ENCODE measurements at regions not wholly inside any gene's neighbourhood (a gene's known extent, or its start where the extent isn't known, plus 50 kb on each side); places are given as distances from the start of the nearest gene placed in this dataset.

DNA sequence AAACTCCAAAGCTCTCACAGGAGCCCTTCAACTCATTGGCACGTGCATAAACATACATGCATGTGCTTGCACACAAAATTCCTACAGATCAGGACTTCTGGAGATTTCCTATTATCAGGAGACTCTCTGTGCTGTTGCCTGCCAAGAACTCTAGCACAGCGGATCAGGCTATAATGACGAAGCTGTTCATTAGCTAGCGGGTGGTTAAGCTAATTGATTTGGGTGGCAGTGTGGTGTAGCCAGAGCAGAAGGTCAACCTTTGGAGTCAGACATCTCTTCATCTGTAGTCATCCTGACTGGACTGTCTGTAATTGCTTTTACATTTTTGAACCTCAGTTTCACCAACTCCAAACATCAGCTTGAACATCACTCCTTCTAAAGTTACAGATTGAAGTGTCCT, 69.0 kb downstream of the KIF2B start:
- no peak for DNase-seq (ENCODE audit: low spot score)

DNA sequence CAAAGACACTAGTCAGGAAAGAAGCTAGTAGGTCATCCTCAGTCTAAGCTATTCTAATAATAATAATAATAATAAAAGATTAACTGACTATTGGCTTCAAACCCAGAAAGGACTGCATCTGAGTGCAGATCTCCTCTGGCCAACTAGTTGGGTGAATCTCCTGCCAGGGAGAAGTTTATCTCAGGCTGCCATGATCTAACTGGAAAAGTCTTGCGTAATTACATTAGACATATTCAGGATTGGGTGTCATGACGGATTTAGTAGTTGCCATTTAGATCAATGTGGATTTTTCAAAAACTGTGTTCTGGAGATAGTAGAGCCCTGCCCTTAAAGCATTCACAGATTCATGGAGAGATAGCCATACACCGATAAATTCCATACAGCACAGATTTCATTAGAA, 69.5 kb downstream of the KIF2B start:
- DNase-seq (ENCODE audit: low spot score): no peak

DNA sequence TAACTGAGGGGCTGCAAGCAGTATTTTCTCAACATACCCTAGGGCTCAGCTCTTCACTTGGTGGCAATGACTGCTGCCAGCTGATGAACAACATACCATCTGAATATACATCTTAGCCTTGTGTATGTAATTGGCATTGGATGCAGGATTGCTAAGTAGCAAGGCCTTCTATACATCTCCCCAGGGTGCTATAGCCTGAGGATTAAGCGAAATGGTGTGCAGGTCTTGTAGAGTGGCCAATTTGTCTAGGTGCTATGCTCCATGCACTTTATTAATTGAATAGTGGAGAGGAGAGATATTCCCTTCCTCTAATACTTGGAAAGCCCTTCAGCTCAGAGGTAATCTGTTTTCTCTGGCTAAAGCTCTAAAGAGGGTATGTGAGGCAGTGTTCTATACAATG, 71.9 kb downstream of the KIF2B start:
- no peak for DNase-seq (ENCODE audit: low spot score)

DNA sequence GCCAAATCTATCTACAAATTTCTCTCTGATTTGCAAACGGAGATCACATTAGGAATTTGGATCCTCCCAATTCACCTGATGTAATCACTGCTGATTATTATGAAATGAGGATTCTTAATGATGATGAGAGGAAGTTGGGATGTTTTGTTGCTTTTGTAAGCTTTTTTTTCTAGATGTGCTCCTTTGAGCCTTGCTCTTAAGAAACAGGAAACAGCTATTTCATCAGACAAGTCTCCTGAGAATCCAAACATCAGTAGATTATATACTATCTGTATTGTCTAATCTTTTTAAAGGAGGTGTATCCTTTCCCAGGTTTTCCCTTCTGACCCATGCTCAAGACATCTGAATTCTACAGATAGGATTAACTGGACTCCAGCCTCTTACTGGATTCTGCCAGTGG, 73.3 kb downstream of the KIF2B start:
- no peak for DNase-seq (ENCODE audit: low spot score)

DNA sequence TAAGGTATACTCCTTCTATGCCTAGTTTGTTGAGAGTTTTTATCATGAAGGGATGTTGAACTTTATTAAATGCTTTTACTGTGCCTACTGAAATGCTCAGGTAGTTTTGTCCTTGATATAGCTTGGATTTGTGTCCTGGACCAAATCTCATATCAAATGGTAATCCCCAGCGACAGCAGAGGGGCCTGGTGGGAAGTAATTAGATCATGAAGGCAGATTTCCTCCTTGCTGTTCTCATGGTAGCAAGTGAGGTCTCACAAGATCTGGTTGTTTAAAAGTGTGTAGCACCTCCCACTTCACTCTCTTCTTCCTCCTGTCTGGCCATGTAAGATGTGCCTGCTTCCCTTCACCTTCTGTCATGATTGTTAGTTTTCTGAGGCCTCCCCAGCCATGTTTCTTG, 78.2 kb downstream of the KIF2B start:
- no peak for DNase-seq (ENCODE audit: low spot score)

DNA sequence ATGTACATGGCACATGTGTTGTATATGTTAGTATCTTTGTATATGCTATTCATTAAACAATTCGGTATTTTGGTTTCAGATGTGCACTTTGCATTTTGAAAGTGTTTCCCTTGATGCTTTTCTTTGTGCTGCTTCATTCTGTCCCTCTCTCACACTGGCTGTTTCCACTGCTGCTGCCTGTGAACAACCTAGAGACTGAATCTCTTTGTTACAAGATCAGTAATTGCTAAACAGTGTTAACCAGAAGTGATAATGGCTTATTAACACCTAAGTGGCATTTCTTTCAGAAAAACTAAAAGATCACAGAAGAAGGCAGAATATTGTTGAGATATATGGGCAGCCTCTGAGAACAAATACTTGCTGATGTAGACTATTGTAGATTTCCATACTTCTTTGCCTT, 84.7 kb downstream of the KIF2B start:
- no peak for DNase-seq (ENCODE audit: low spot score)

DNA sequence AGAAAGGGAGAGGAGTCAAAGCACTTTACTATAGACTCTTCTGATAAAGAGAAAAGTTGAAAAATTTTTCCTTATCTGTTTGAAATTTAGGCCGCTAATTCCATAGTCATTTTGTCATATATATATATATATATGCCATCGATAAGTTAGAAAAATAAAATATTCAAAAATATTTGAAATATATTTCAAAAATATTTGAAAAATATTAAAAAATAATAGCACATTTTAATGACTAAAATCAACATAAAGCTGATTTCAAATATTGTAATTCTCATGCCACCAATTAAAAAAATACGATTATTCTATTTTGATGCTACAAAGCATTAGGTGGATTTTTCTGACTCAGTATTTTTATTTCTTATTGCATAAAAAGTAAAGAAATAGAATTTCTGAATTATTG, 87.1 kb downstream of the KIF2B start:
- no peak for DNase-seq (ENCODE audit: low spot score)

DNA sequence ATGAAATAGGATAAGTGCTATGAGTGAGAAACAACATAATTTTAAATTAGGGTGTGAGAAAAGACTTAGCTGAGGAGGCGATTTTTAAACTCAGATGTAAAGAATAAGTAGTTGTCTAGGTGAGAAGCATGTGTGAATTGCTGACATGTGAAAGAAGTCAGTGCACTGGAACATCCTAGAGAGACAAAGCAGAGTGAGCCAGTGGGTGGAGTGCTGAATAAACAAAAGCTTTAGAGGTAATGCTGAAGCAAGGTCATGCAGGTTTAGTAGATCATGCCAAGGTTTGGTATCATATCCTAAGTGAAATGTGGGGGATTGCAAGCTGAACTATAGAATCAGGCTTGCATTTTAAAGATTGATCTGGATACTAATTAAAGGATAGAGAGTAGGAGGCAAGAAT, 89.4 kb downstream of the KIF2B start:
- DNase-seq (ENCODE audit: low spot score): no peak

DNA sequence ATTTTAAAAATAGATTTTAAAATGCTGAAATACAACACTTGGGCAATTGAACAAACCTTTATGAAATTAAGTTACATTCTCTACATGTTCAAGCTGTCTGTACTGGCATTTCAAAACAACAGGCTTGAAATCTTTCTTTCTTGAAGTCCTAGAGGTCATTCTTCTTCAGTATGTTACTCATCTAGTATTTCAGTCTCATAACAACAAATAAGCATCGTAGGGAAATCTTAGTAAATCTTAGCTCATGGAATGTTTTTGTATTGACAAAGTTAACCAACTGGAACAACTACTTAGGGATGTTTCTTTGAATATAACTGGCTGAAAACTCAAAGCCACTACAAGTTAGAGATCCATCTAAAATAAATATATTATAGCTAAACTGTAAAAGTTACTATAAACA, 96.6 kb downstream of the KIF2B start:
- DNase-seq (ENCODE audit: low spot score): no peak

DNA sequence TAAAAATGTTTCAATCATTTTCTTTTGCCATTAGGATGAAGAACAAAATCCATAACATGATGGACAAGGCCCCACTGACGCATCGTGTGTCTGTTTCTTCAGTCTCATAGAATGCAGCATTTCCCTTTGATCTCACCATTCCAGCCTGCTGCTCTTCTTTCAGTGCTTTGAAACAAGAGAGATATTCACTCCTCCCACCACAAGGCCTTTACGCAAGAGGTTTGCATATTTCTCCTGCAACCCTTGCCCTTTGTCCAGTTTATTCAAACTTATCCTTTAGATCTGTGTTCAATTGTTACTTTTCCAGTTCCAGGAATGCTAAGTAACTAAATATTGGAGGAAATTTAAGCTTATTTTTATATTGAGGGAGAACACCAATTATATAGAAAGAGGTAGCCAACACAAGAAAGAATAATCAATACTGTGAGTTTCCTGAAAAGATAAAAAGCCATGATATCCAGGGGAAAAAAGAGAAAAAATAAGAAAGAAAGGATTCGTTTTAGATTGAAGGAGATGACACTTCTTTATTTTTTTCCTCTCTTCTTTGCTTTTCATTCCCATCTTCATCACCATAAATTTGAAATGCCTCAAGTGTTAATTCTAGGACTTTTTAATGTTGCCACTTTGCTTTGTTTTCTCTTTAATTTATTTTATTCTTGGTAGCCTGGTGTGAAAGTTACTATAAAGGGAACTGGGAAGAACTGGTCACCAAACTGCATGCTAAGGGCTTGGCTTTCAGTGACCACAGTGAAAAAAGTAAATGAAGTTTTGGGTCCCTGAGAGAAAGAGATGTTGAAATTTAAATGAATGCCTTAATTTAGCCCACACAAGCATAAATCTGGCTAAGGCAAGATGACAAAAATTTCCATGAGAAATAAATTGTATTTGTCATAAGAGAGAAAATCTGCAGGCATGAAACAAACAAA, 102.1 kb downstream of the KIF2B start:
- peak; percentile 5 for DNase-seq (ENCODE audit: low spot score)

DNA sequence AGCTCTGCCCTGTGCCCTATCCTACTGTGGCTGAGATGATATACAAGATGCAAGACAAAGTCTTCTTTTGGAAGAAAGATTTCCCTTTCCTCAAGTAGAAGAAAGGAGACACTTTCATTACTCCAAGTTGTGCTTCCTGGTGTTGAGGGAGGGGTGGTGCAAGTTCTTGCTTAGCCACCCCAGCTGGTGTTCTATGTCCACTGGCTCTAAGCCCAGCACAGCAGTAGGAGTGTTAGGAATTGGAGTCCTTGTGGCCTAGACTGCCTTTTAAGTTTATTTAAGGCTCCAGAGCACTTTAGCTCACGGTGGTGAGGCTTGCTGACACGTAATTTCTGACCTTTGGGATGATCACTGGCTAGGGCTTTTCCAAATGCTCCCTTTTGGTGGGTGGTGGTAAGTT, 109.7 kb downstream of the KIF2B start:
- no peak for DNase-seq (ENCODE audit: low spot score)

DNA sequence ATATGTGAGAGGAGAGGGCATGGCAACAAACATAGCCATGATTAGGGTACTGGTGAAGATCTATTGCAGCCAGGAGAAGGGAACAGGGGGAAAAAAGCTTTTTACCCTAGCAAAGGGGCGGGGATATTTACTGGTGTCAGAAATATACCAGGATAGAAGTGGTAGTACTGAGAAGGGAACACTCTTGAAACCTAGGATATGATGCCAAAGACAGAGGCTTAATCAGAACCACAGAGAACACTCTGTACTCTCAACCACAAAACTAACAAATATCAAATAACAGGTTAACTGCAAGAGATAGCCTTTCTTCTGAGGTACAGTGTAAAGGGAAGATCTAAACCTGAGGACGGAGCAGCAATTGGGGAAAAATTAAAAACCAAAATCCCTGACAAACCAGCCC, 112.2 kb downstream of the KIF2B start:
- DNase-seq (ENCODE audit: low spot score): no peak

DNA sequence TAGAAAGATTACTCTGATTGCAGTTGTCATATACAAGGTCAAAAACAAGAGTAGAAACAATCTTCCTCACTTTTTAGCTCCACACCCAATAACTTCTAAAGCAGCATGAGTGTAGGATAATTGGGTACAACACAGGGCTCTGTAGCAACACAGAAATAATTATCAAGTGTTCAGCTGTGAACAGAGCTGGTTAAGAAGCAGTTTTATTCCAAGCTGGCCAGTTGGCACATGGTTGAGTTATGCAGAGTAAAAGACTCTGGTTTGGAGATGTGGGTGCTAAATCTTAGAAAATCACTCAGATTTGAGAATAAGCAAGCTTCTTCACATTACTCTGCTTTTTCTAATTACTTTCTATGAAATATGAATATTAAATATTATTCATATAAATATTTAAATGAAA, 118.5 kb downstream of the KIF2B start:
- no peak for DNase-seq (ENCODE audit: low spot score)

DNA sequence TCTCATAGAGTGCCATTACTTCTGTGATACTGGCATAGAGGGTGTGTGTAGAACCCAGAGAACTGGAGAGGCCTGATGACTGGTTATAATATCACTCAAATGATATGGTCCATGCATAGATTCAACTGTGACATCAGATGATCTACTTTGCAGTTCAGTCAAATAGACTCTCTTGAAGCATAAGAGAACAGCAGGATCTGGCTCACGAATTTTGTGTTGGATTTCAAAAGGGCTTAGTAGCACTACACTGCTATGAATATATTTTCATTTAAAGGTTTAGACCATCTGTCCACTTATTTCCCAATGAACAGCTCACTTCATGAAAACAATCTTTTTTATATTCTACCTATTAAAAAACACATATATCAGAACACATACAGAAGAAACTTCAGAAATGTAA, 119.7 kb downstream of the KIF2B start:
- no peak for DNase-seq (ENCODE audit: low spot score)

DNA sequence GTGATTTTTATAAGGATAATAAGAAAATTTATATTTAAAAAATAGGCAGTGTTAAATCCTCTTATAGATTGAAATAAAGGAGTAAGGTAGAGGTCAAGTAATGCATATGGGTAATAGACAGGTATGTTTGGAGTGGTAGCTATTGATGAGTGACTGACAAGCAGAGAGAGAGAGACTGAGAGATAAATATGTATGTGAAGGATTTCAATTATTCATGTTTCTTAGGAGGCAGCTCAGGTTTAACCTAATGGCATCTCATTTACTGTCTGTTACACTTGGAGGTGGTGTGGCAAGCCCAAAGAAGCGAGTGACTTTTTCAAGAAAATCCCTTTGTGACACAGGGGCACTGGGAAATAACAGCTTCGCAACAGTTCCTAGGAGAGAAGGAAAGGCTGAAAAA, 120.2 kb downstream of the KIF2B start:
- no peak for DNase-seq (ENCODE audit: low spot score)

DNA sequence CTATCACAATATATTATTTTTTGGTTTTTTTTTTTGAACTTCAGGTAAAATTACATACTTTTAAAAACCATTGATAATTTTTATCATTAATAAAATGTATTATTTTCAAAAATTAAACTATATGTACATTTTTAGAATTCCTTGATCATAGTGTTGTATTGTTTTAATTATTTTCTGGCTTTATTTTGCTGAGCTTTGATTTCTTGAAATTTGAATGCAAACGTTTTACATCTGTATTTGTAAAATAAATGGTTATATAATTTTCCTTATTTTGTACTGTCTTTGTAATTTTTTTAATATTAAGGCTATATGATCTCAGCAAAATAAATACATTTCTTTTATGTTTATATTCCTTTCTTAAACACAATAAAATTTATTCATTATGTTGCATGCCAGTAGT, 125.6 kb downstream of the KIF2B start:
- DNase-seq (ENCODE audit: low spot score): no peak

DNA sequence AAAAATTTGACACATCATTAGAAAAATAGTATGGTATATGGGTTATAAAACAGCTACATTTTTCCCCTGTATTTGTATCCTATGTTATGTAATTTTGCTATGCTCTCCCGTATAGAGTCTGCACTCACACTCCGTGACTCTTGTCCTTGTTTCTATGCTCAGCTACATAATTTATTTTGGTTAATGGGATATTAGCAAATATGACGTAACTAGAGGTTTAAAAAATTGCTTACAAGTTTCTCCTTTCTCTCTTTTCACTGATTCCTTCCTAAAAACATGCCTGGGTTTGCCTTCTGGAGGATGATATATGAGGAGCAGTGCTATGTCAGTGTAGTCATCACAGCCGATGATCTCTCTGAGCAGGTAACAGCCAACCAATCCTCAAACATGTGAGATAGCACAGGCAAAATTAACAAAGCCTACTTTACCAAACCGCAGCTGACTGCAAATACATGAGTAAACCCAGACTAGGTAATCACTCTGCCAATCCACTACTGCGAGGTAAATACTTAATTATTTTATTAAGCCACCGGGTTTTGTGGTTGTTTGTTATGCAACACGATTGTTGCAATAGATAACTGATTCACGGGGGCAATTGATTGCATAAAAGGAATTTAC, 126.9 kb downstream of the KIF2B start:
- DNase-seq (ENCODE audit: low spot score): no peak

DNA sequence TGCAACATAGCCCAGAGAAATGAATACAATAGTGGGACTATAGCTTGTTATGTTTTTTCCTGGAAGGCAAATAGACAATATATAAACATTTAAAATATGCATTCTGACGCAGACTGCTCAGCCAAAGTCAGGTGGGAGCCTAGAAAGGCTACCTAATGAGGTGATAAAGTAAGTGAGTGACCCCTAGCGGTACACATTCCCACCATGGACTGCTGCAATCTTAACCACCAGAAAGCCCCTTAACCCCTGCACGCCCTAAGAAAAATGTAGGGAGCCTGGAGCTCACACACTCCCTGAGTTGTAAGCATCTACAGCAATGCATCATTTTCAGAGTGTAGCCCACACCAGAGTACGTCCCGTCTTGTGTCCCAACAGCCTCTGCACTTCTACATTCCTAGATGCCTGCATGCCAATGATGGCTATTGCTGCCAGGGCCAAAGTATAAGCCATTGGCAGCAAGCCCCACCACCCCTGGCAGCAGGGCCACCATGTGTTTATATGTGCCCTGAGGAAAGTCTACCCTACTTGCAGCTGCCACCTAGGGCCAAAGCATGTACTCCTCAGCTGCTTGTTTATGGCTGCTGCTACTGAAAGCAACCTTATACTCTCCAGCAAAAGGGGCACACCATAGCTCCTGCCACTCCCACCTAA, 127.6 kb downstream of the KIF2B start:
- DNase-seq (ENCODE audit: low spot score): no peak

DNA sequence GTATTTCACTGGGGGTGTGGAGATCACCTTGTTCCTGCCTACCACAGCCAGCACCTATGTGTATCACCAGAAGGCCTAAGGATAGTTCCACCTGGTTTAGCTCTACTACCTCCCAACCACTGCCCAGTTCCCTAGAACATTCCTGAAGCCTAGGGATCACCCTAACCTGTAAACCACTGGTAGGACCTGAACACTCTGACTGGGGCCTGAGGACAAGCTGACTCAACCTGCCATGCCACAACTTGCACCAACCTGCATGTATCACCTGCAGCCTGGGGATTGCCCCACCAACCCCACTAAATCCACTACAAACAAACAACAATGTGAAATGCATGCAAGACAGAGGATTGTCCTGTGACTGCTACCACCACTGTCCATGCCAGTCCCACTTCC, 128.1 kb downstream of the KIF2B start:
- no peak for DNase-seq (ENCODE audit: low spot score)

DNA sequence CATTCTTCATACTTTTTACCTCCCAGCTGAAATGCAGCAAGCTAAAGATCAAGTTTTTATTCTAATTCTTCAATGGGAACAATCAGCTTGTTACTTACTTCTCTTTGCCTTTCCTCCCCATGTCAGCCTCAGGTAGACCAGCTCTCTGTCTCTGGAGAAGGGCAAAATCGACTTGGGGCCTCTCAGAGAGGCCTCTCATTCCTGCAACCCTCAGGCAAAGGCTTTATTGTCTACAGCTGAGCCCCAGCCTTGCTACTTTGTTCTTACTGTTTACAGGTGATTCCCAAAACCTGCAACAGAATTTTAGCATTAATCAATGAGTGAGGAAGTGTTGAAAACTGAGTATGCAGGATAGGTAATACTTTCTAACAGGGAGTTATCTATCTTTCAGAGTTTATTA, 148.6 kb downstream of the KIF2B start:
- no peak for DNase-seq (ENCODE audit: low spot score)

DNA sequence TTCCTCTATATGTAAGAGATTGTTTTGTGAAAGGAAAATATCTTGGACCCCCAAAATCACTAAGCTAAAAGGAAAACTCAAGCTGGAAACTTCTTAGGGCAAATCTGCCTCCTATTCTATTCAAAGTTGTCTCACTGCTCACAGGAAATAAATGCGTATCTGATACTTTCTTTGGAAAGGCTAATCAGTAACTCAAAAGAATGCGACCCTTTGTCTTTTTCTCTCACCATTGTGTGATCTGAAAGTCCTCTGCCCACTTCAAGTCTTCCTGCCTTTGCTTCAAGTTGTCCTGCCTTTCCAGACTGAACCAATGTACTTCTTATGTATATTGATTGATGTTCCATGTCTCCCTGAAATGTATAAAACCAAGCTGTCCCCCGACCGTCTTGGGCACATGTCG, 157.3 kb downstream of the KIF2B start:
- DNase-seq (ENCODE audit: low spot score): no peak

DNA sequence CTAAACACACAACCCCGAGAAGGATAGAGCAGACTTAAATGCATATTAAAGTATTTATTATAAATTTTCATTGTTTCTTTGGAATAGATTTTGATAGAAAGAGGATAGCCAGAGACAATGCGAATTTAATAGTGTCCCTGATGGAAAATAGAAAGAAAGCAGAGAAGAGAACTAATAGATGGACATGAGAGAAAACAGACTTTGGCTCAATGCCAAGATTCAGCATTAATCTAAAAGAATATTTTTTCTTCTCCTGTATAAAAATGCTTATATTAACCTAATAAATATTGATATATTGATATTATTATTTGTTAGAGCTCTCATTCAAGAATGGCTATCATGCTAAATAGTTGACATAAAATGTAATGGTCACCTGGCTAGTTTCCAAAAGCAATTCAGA, 173.4 kb downstream of the KIF2B start:
- no peak for DNase-seq (ENCODE audit: low spot score)

DNA sequence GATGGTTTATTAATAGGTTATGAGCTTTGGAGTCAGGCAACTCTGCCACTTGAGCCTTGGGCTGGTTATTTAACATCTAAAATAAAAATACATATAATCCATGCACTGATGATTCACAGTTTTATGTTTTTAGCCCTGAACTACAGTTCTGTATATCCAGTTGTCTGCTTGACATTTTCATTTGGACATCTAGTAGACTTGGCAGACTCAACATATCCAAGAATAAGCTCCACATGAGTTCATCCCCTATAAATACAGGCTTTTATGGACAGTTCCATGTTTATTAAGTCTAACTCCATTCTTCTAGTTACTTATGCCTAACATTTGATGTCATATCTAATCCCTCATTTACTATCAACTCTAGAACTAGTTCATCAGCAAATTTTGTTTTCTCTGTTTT, 174.2 kb downstream of the KIF2B start:
- DNase-seq (ENCODE audit: low spot score): no peak

Data from COLO829 (cell line).